IMR-90 (cell line): ENCODE measurements at regions not wholly inside any gene's neighbourhood (a gene's known extent, or its start where the extent isn't known, plus 50 kb on each side); places are given as distances from the start of the nearest gene placed in this dataset.

Experiments used
- ATAC-seq: fragments of 200-7000 bp; cut with Tn5 transposase; 2 replicates; pipeline ENCODE4 v1.9.1; 2020; ENCODE audit warnings: low read depth, mild to moderate bottlenecking, moderate library complexity
- BruUV-seq: library from RNA; stranded (reverse); fragments of 400-500 nt; replicated peaks from 2 replicates; lab custom pipeline; 2021; lab: Mats Ljungman, UMichigan
- CTCF ChIA-PET: fragments of 300-600 bp; formaldehyde crosslinking; extraction: SDS; loops from one replicate; lab custom pipeline; 2021; ENCODE audit warnings: antibody characterized with exemption; lab: Yijun Ruan, JAX
- POLR2A ChIA-PET: fragments of 300-600 bp; sonication (Branson Sonifier 250); formaldehyde crosslinking; loops from one replicate; lab custom pipeline; 2022; ENCODE audit warnings: antibody characterized with exemption; ENCODE audit not compliant: unreplicated experiment; lab: Charles Lee
- DNase-seq: peaks from one replicate; pipeline ENCODE4 v3.0.0; 2013
- H2AFZ ChIP-seq: replicated peaks from 2 replicates; pipeline ENCODE3; 2013; ENCODE audit warnings: low read length, mild to moderate bottlenecking; ENCODE audit not compliant: poor library complexity
- H2AK5ac ChIP-seq: 2 replicates; pipeline ENCODE4 v1.6.1; 2013; ENCODE audit warnings: low read depth, low read length, inconsistent platforms
- H2AK9ac ChIP-seq: replicated peaks from 2 replicates; pipeline ENCODE3; 2013; ENCODE audit warnings: mild to moderate bottlenecking, low read depth, low read length, moderate library complexity; ENCODE audit not compliant: poor library complexity
- H2BK120ac ChIP-seq: 2 replicates; pipeline ENCODE4 v1.6.1; 2013; ENCODE audit warnings: low read depth, low read length, inconsistent platforms
- H2BK15ac ChIP-seq: 3 replicates; pipeline ENCODE4 v1.6.1; 2013; ENCODE audit warnings: low read depth, low read length, inconsistent platforms
- H2BK20ac ChIP-seq: 2 replicates; pipeline ENCODE4 v1.6.1; 2013; ENCODE audit warnings: low read depth, mild to moderate bottlenecking, inconsistent platforms, low read length, moderate library complexity
- H2BK5ac ChIP-seq: 2 replicates; pipeline ENCODE4 v1.6.1; 2013; ENCODE audit warnings: mild to moderate bottlenecking, low read depth, low read length, inconsistent platforms; ENCODE audit not compliant: poor library complexity, severe bottlenecking
- H3K14ac ChIP-seq: replicated peaks from 2 replicates; pipeline ENCODE4 v1.6.1; 2013; ENCODE audit warnings: low read depth, low read length, inconsistent platforms
- H3K18ac ChIP-seq: 2 replicates; pipeline ENCODE4 v1.6.1; 2013; ENCODE audit warnings: low read depth, low read length, control low read depth
- H3K23ac ChIP-seq: 2 replicates; pipeline ENCODE4 v1.6.1; 2013; ENCODE audit warnings: low read depth, low read length, inconsistent platforms
- H3K27ac ChIP-seq: 2 replicates; pipeline ENCODE4 v1.5.1; 2013; ENCODE audit warnings: mild to moderate bottlenecking, control low read depth, low read length; ENCODE audit not compliant: insufficient read depth
- H3K27me3 ChIP-seq: 2 replicates; pipeline ENCODE4 v1.6.1; 2013; ENCODE audit warnings: low read length; ENCODE audit not compliant: control insufficient read depth, insufficient read depth
- H3K36me3 ChIP-seq: 2 replicates; pipeline ENCODE4 v1.6.1; 2013; ENCODE audit warnings: low read length, mixed read lengths; ENCODE audit not compliant: control insufficient read depth, insufficient read depth
- H3K4ac ChIP-seq: 2 replicates; pipeline ENCODE4 v1.6.1; 2013; ENCODE audit warnings: low read depth, low read length, inconsistent platforms
- H3K4me1 ChIP-seq: 2 replicates; pipeline ENCODE4 v1.6.1; 2013; ENCODE audit warnings: low read length, mixed read lengths; ENCODE audit not compliant: control insufficient read depth, insufficient read depth
- H3K4me2 ChIP-seq: 2 replicates; pipeline ENCODE4 v1.6.1; 2013; ENCODE audit warnings: low read depth, mild to moderate bottlenecking, control low read depth, low read length, moderate library complexity
- H3K4me3 ChIP-seq: 2 replicates; pipeline ENCODE4 v1.5.1; 2013; ENCODE audit warnings: low read depth, mild to moderate bottlenecking, control low read depth, low read length, moderate library complexity; ENCODE audit not compliant: insufficient read depth
- H3K56ac ChIP-seq: 2 replicates; pipeline ENCODE4 v1.6.1; 2013; ENCODE audit warnings: low read length, inconsistent platforms; ENCODE audit not compliant: insufficient read depth; ENCODE audit errors: extremely low read depth
- H3K79me1 ChIP-seq, 2 experiments: 2 replicates each; pipeline ENCODE4 v1.6.1; 2013; ENCODE audit warnings: low read length in 2 of 2, inconsistent platforms in 1 of 2, low read depth in 1 of 2
- H3K9ac ChIP-seq: 2 replicates; pipeline ENCODE4 v1.6.1; 2013; ENCODE audit warnings: low read depth, low read length, control low read depth
- H3K9me1 ChIP-seq: 2 replicates; pipeline ENCODE4 v1.6.1; 2013; ENCODE audit warnings: low read length, inconsistent platforms; ENCODE audit not compliant: insufficient read depth
- H3K9me3 ChIP-seq: 2 replicates; pipeline ENCODE4 v1.6.1; 2013; ENCODE audit warnings: low read length; ENCODE audit not compliant: control insufficient read depth, insufficient read depth
- H4K20me1 ChIP-seq: 2 replicates; pipeline ENCODE4 v1.6.1; 2013; ENCODE audit warnings: low read length, inconsistent platforms; ENCODE audit not compliant: insufficient read depth
- H4K5ac ChIP-seq: 2 replicates; pipeline ENCODE4 v1.6.1; 2013; ENCODE audit warnings: mild to moderate bottlenecking, low read depth, low read length, control low read depth
- H4K8ac ChIP-seq, 2 experiments: 2 replicates each; pipeline ENCODE4 v1.6.1; 2013; ENCODE audit warnings: low read depth in 2 of 2, low read length in 2 of 2, control low read depth in 1 of 2, inconsistent platforms in 1 of 2
- H4K91ac ChIP-seq: 2 replicates; pipeline ENCODE4 v1.6.1; 2013; ENCODE audit warnings: low read depth, low read length, inconsistent platforms; ENCODE audit not compliant: insufficient read depth
- WGBS, 2 experiments: methylation state at CpG; one replicate each; pipeline versions ENCODE4 v1.1.5 to v1.1.7; 2013; ENCODE audit warnings: missing lambda C conversion rate in 2 of 2; ENCODE audit not compliant: insufficient read length in 1 of 2; ENCODE audit errors: extremely low coverage in 2 of 2; 5-methylcytosine and 5-hydroxymethylcytosine counted together
- dilution Hi-C: fragments of 300-500 bp; cut with HindIII; formaldehyde crosslinking; loops from one replicate; pipeline ENCODE4 v1.14.3; 2018; ENCODE audit warnings: low sequenced_read_pairs; ENCODE audit not compliant: unreplicated experiment
- in situ Hi-C: fragments of 300-500 bp; cut with MboI; formaldehyde crosslinking; loops from 3 replicates; pipeline ENCODE4 v1.14.3; 2019; ENCODE audit warnings: low sequenced_read_pairs, inconsistent platforms, mixed read lengths
- intact Hi-C: fragments of 100-400 bp; cut with micrococcal nuclease; formaldehyde crosslinking; loops from 2 replicates; pipeline ENCODE4 v1.10.0; 2022
- TF ChIP-seq, protein P1 (sequence below): fragments of 150-350 bp; IDR thresholded peaks from 2 replicates; pipeline ENCODE4 v1.6.1; 2016; ENCODE audit warnings: low read depth, mild to moderate bottlenecking, low read length, moderate library complexity, borderline replicate concordance

DNA sequence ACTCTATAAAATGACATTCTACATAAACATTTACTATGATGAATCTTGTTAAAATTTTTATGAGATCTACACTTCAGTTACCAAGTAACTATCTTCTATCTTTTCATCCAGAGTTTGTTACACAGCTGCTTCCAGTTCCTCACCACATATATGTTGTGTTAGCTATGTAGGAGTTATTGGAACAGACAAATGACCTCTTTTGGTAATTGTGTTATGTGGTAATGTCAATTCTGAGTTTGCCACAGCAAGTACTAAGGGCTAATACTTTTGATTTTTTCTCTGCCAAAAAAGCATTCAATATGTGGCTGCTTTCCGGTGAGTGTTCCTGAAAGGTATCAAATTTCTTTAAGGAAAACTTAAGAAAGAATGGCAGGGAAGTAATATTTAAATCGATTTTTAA lies 573.9 kb upstream of the PCDH15 start:
- H3K9me1 ChIP-seq: no peaks in the 10 kb centered on the region
- H3K4ac ChIP-seq: no peak overlapping the region
- H3K9ac ChIP-seq: no peak overlapping the region
- H2AFZ ChIP-seq: no peak overlapping the region
- DNase-seq (no peak), ATAC-seq (no peak)
- no peak overlapping the region for H3K14ac ChIP-seq
- H4K91ac ChIP-seq: no peak overlapping the region
- H3K9me3 ChIP-seq: no peaks in the 10 kb centered on the region
- H4K8ac ChIP-seq: no peak overlapping the region
- H3K18ac ChIP-seq: no peak overlapping the region
- intact Hi-C loops (no loop called here), dilution Hi-C loops (no loop called here), in situ Hi-C loops (no loop called here)
- no peak overlapping the region for H3K56ac ChIP-seq
- POLR2A ChIA-PET: no interaction called here
- H4K20me1 ChIP-seq: no peaks in the 10 kb centered on the region
- H3K4me1 ChIP-seq: no peaks in the 10 kb centered on the region
- TF ChIP-seq, protein P1, sequence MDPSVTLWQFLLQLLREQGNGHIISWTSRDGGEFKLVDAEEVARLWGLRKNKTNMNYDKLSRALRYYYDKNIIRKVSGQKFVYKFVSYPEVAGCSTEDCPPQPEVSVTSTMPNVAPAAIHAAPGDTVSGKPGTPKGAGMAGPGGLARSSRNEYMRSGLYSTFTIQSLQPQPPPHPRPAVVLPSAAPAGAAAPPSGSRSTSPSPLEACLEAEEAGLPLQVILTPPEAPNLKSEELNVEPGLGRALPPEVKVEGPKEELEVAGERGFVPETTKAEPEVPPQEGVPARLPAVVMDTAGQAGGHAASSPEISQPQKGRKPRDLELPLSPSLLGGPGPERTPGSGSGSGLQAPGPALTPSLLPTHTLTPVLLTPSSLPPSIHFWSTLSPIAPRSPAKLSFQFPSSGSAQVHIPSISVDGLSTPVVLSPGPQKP: no peak
- CTCF ChIA-PET: no interaction called here
- H2BK5ac ChIP-seq: no peak overlapping the region
- no peak overlapping the region for H3K27ac ChIP-seq
- no peaks in the 10 kb centered on the region for H3K36me3 ChIP-seq
- no peak overlapping the region for H2AK5ac ChIP-seq
- no peak overlapping the region for H3K4me2 ChIP-seq
- no peaks in the 10 kb centered on the region for H3K79me1 ChIP-seq
- H2BK20ac ChIP-seq: no peak overlapping the region
- H2AK9ac ChIP-seq: no peak overlapping the region
- H4K5ac ChIP-seq: no peak overlapping the region
- no peak overlapping the region for H2BK15ac ChIP-seq
- no peak overlapping the region for H3K23ac ChIP-seq
- no peak overlapping the region for H3K4me3 ChIP-seq
- H3K27me3 ChIP-seq: no peaks in the 10 kb centered on the region
- no peak overlapping the region for H2BK120ac ChIP-seq
- whole genome bisulfite sequencing, 2 experiments: 0% methylated on average over 1 of the region's 2 CpGs; no CpG with 5 or more reads in 1 of the 2 experiments
- BruUV-seq: no TSS peak
